HG03108 (cell line): ENCODE measurements at regions not wholly inside any gene's neighbourhood (a gene's known extent, or its start where the extent isn't known, plus 50 kb on each side); places are given as distances from the start of the nearest gene placed in this dataset.

Experiments
- ATAC-seq: cut with Tn5 transposase; IDR thresholded peaks from one replicate; pipeline ENCODE4 v1.9.1; 2021; ENCODE audit warnings: moderate library complexity; ENCODE audit not compliant: unreplicated experiment

DNA sequence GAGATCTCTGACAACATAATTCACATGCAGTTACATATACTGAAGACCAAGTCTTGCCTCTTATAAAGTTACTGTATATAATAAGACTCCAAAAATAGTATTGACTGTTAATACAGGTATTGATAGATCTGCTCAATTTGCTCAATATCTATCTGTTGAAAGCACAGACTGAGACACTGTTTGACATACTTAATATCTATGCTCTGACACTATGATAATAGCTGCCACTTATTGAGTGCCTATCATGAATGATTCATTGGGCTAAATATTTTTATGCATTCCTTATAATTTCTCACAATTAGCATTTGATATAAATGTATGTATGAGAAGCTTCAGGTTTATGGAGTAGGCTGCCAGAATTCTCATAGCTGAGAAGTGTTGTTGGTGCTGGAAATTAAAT lies 1600.9 kb upstream of the IGFBP7 start:
- no peak for ATAC-seq

DNA sequence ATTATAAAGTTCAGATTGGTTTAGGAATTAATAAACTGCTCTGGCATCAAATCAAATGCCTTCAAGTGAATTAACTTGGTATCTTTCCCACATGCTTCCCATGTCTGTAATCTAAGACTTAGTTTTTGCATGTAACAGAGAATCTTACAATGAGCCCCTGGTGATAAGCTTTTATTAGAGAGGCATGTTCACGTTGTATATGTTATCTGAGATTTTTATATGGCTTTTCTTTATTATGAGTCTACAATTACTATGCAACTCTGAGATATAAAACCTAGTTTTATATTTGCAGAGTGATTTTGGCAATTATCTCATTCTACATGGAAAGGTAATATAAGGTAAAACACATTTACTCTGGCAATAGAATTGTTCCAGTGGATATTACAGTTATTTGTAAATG lies 1578.4 kb upstream of the IGFBP7 start:
- ATAC-seq: no peak

GRCh38 chr4:58679886-58680285 lies 1569.7 kb upstream of the IGFBP7 start:
- no peak for ATAC-seq

- no peak for ATAC-seq
Measured at GRCh38 chr4:58679051-58679450, 1568.9 kb upstream of the IGFBP7 start.

DNA sequence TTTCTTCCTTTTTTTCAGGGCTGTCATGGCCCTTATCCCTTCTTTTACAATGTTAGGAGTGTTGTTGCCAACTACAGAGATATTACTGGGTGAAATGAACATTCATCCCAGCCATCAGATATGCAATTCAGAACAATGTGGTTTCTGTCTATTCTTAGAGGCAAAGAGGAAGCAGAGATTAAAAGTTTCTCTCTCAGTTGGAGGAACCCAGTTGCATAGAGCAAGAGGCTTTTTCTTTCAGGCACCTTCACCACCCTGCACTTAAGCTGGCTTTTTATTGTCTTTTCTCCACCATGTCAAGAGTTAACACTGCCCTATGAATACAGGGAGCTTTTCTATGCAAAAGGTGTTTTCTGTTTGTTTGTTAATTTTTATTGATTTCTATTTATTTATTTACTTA lies 1559.6 kb upstream of the IGFBP7 start:
- ATAC-seq: no peak

DNA sequence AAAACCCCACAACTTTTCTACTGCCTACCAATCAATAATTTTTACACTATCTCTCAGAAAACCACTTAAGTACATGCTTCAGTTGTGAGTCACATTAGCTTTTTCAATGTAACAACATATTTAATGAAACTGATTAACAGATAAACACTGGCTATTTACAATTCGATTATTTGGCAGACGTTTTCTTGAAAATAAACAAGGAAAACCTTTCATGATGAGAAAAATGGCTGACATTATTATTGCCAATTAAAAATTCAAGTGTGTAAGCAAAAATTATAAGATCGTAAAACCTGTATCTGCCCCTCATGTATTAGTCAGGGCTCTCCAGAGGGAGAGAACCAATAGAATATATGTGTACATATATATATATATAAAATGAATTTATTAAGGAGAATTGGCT lies 1555.5 kb upstream of the IGFBP7 start:
- ATAC-seq: no peak

DNA sequence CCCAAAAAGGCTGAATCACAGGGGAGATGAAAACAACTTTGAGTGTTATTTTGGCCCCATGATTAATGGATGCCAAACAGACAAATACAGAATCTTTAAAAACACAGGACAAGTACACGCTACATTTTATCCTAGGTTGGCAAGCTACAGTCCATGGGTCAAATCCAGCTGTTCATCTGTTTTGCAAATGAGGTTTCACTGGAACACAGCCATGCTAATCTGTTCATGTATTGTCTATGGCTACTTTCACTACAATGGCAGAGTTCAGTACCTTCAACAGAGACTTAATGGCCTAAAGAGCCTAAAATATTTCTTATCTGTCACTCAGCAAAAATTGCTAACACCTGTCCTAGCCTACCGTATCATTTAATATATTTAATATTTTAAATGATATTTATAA lies 1548.5 kb upstream of the IGFBP7 start:
- ATAC-seq: no peak

DNA sequence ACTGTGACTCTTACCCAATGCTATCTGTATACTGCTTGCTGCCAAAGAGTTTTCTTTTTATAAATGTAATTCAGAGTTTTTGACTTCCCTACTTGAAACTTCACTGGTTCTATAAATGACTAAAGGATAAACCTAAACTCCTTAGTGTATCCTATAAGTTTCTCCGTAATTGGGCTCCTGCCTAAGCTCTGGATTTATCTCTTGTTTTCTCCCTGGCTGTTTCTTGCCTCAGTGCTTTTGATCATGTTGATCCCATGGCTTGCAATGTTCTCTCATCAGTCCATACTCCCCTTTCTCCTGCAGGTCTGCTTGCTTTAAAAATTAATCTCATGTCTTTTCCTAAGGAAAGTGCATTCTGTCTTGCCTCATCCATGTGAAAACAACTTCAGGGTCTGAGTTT lies 1543.1 kb upstream of the IGFBP7 start:
- ATAC-seq: no peak

DNA sequence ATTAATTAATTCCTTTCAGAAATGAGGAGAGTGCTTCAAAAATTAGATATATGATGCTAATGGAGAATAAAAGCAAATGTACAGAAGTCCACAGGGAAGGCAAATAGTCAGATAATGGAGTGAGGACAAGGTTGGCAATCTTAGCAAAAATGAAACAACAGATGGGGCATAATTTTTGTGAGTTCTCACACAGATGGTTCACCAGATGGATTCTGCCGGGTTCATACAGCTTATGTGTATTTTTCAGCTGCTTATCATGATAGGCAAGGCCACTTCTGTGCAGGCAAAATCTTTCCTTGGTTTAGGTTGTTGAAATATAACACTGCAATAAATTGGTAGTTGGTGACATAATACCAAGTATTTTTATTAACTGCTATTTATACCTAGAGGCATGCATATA lies 1539.0 kb upstream of the IGFBP7 start:
- ATAC-seq: no peak

DNA sequence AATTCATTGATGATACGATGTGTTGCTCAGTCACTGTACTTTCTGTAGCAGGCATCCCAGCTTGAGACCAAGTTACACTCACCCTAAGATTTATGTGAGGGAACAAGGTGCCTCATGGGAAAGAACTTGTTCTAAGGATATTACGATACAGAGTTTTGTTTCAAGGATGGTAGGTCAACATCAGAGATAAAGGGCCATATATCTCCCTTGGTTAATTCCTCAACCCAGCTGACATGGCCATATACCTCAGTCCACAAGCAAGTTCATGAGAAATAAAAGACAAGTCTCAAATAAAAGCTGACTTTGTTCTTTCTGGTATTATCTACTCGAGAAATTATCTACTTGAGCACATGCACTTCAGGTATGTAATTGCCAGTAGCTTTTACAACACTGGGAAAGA lies 1535.9 kb upstream of the IGFBP7 start:
- no peak for ATAC-seq

- no peak for ATAC-seq
Measured at GRCh38 chr4:58644549-58644948, 1534.4 kb upstream of the IGFBP7 start.

DNA sequence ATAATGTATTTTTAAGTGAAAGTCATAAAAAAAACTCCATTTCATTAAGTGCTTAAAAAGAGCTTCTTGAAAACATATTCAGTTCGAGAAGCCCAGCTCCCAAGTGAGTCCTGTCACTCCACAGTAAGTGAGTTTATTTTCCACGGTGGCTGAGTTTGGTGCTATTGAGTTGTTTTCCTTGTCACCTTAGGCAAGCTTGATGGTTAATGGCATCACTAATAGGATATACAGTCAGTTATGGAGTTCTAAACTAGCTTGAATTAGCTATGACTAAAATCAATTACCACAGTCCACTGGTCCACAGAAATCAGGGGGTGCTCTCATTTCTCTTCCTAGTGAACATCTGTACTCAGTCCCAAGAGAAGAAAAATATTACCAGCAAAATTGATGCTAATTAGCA lies 1526.2 kb upstream of the IGFBP7 start:
- ATAC-seq: no peak

DNA sequence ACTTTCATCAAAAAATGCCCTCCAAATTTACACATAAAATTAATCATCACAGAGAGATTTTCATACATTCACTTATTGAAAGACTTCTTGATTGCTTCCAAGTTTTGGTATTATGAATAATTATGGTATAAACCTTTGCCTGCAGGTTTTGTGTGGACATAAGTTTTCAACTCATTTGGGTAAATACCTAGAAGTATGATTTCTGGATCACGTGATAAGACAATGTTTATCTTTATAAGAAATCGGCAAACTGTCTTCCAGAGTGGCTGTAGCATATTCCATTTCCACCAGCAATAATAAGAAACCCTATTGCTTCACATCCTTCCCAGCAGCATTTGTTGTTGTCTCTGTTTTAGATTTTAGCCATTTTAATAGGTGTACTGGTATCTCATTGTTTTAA lies 1507.0 kb upstream of the IGFBP7 start:
- no peak for ATAC-seq

DNA sequence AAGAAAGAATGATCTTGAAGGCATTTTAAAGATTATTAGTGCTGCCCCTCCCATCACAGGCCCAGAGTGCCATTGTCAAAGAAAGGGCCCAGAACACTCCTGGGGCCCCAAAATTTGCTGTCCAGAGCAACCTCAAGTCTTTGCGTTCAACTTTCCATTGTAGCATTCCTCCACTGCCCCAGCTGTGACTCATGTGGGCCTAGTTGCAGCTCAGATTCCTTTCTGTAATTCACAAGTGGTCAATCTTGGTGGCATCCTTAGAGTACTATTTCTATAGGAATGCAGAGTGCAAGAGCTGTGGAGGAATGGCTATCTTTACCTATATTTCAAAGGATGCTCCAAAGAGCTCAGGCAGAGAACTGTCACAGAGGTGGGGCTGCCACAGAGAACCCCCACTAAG lies 1500.8 kb upstream of the IGFBP7 start:
- no peak for ATAC-seq

DNA sequence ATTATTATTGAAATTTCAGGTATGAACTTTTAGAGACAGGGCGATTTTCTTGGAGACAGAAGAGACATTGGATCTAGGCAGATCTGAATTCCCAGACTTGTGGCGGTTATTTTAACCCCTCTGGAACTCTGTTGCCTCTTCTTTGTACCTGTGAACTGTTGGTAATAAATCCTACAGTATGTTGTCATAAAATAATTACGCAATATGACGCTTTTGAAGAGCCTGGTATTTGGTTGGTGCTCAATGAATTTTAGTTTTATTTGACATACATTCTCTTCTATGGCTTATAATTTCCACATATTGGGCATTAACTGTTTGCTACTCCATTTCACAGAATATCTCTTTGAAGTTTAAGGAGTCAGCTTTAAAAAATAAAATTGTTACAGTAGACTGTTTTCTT lies 1496.1 kb upstream of the IGFBP7 start:
- ATAC-seq: no peak

DNA sequence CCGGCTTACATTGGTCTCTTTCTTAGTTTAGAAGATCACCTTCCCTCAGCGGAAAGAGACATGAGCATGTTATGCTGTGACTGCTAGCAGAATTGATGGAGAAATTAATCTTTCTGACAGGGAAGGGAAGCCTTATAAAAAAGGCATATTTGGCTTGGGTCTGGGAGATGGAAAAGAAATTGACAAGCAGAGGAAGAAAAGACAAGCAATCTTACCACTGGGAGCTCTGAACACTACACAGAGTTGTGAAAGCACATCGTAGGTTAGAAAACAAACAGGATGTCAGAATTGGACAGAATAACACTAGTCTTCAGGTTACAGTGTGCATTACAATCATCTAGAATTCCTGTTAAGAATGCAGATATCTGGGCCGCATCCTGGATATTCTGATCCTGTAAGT lies 1493.8 kb upstream of the IGFBP7 start:
- ATAC-seq: no peak

GRCh38 chr4:58602731-58603359 lies 1492.7 kb upstream of the IGFBP7 start:
- no peak for ATAC-seq

DNA sequence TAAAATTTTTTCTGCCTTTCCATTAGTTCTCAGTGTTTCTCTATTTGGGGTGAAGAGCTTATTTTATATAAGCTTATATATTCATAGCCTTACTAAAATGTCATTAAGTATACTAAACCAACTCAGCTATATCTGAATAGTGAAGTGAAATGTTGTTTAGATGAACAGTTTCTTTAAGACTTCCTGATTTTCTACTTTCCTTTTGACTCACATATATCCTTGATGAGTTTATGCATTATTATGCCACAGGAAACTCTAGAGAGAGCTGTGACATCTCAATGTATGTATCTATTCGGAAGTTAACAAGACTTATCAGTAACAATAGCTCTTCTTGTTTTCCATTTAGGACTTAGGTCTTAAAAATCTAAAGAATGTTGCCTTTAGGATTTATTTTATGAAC lies 1491.8 kb upstream of the IGFBP7 start:
- ATAC-seq: no peak

DNA sequence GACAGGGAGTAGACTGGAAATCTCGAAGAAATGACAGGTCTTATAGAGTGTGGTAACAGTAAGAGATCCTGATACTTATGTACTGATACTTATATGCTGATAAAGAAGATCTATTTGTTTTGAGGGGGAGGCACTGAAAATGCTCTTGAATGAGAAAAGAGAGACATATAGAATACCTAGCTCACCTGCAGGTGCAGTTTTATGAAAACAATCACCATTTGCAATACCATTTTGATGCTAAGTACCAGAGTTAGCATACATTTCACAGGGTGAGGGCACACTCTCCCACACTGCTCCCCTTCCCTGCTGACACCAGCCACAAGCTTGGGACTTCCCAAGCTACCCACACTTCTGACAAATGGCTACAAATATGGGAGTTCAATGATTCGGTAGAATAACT lies 1490.1 kb upstream of the IGFBP7 start:
- ATAC-seq: no peak

DNA sequence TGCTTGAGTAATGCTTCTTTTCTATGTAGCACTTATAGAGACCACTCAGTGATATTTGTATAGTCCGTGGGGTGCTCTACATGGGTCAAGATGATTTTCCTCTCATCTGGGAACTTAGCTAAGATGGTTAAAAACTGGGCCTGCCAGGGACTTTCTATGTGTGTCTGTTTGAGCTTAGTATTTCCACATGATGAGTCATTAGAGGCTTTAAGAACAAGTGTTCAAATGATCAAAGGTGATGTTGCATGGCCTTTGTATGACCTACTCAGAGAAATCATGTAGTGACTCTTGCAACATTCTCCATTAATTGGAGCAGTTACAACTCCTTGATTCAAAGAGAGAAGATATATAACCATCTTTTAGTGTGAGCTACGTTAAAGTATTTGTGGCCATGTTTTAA lies 1480.5 kb upstream of the IGFBP7 start:
- ATAC-seq: no peak

- no peak for ATAC-seq
Measured at GRCh38 chr4:58587856-58588255, 1477.7 kb upstream of the IGFBP7 start.

- ATAC-seq: no peak
Measured at GRCh38 chr4:58566260-58566659, 1456.1 kb upstream of the IGFBP7 start.

DNA sequence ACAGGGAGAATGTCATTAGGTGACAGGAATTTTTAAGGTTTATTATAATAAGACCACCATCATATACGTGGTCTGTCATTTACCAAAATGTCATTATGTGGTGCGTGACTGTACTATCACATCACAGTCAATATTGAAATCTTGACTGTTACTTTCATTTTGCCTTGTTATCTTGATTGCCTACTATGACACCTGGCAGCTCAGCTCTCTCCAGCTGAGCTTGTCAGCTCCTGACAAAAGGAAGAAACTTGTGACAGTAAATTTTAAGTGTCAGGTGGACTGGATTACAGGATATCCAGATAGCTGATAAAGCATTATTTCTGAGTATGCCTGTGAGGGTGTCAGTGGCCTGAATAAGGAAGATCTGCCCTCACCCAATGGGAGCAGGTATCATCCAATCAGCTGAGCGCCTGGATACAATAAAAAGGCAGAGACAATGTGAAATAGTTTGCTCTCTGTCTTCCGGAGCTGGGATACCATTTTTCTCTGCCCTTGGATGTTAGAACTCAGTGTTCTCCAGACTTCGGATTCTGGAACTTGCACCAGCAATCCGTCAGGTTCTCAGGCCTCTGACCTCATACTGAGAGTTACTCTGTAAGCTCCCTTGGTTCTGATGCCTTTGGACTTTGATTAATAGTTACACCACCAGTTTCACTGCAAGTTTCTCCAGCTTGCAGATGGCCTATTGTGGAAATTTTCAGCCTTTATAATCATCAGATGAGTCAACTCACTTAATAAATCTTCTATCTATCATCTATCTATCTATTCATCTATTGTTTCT lies 1454.7 kb upstream of the IGFBP7 start:
- ATAC-seq: no peak
